Kidney epithelial cell (primary cell): ENCODE measurements at regions not wholly inside any gene's neighbourhood (a gene's known extent, or its start where the extent isn't known, plus 50 kb on each side); places are given as distances from the start of the nearest gene placed in this dataset.

ENCODE experiments used
- DNase-seq: peaks from one replicate; pipeline ENCODE4 v3.0.0-alpha.2; 2010; ENCODE audit warnings: low read depth
- H3K27me3 ChIP-seq: 2 replicates; pipeline ENCODE4 v1.6.0; 2011; ENCODE audit warnings: low read length; ENCODE audit not compliant: control insufficient read depth, insufficient read depth
- H3K36me3 ChIP-seq: 2 replicates; pipeline ENCODE4 v1.5.1; 2011; ENCODE audit warnings: low read length; ENCODE audit not compliant: control insufficient read depth, insufficient read depth
- H3K4me3 ChIP-seq: 2 replicates; pipeline ENCODE4 v1.5.1; 2011; ENCODE audit warnings: low read depth, mild to moderate bottlenecking, control low read depth, low read length
- TF ChIP-seq, protein P1 (sequence below): IDR thresholded peaks from 2 replicates; pipeline ENCODE4 v1.5.1; 2011; ENCODE audit warnings: mild to moderate bottlenecking, moderate library complexity, low read length, control low read depth, inconsistent platforms; ENCODE audit not compliant: insufficient read depth, poor library complexity, severe bottlenecking

- H3K4me3 ChIP-seq = no peak overlapping the region
- H3K27me3 ChIP-seq = no peaks in the 10 kb centered on the region
- H3K36me3 ChIP-seq = no peaks in the 10 kb centered on the region
- TF ChIP-seq, protein P1, sequence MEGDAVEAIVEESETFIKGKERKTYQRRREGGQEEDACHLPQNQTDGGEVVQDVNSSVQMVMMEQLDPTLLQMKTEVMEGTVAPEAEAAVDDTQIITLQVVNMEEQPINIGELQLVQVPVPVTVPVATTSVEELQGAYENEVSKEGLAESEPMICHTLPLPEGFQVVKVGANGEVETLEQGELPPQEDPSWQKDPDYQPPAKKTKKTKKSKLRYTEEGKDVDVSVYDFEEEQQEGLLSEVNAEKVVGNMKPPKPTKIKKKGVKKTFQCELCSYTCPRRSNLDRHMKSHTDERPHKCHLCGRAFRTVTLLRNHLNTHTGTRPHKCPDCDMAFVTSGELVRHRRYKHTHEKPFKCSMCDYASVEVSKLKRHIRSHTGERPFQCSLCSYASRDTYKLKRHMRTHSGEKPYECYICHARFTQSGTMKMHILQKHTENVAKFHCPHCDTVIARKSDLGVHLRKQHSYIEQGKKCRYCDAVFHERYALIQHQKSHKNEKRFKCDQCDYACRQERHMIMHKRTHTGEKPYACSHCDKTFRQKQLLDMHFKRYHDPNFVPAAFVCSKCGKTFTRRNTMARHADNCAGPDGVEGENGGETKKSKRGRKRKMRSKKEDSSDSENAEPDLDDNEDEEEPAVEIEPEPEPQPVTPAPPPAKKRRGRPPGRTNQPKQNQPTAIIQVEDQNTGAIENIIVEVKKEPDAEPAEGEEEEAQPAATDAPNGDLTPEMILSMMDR = no peak
- no peak for DNase-seq
Measured at GRCh38 chr11:130771708-130772107, 144.6 kb downstream of the SNX19 start.

DNA sequence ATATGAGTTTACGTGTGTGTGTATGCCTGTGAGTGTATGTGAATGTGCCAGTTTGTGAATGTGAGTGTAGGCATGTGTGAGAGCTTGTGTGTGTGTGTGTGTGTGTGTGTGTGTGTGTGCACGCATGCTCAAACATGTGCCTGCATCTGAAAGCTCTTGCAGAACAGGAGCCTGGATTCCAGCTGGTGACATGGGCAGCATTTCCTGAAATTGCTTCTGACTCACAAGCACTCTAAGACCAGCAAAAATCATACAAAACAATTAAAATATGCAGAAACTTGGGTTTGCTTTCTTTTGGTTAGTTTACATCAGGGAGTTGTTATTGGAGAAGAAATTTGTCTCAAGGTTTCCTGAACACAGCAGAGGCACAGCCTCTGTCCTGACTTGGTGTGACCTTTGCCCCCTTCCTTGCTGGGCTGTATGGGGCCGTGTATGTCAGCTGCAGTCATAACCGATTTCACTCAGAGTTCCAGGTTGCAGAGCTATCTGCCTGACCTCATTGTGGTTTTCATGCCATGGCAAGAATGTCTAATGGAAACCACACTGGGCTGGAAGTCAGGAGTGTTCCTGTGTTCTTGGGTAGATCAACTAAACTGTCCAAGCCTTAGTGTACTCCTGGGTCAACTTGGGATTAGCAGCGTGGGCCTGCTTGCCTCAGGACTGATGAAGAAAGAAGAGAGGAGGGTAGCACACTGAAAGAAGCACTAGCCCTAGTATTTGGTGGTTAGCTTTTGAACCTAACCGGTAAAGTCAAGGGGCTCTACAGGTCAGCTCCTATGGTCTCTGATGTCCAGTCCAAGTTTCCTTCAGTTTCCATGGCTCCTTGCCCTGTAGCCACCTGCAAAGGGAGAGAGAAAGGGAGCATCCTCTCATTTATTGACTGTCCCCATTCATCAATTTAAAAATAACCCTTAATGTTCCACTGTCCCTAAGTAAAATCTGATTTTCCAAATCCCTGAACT lies 143.7 kb downstream of the SNX19 start:
- DNase-seq = peak; percentile 85
- TF ChIP-seq, protein P1 = no peak
- Histone ChIP-seq H3K27me3 (no peaks in the 10 kb centered on the region), H3K36me3 (no peaks in the 10 kb centered on the region), H3K4me3 (no peak overlapping the region)

- Histone ChIP-seq H3K27me3 (no peaks in the 10 kb centered on the region), H3K4me3 (no peak overlapping the region), H3K36me3 (no peaks in the 10 kb centered on the region)
- no peak for DNase-seq
- TF ChIP-seq, protein P1 = no peak
Measured at GRCh38 chr11:130773244-130773820, 142.9 kb downstream of the SNX19 start.

DNA sequence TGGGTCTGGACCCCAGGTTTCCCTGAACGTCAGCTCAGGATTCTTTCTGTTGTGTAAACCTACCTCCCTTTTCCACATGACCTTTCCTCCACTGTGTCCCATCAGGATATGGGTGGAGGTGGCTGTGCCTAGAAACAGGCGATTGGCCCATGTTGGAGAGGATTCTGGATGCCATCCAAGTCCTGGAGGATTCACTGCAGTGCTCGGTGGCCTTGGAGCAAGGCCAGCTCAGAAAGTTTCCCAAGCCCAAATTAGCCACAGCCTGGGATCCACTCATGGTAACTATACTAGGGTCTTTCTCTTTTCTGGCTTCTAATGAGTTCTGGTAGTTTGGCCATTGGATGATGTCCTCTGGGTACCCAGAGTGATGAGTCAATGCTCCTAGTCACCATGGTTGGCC lies 141.6 kb downstream of the SNX19 start:
- Histone ChIP-seq H3K36me3 (no peaks in the 10 kb centered on the region), H3K27me3 (no peaks in the 10 kb centered on the region), H3K4me3 (no peak overlapping the region)
- TF ChIP-seq, protein P1 = no peak
- no peak for DNase-seq

- no peaks in the 10 kb centered on the region for H3K36me3 ChIP-seq
- no peak for DNase-seq
- H3K4me3 ChIP-seq = no peak overlapping the region
- TF ChIP-seq, protein P1 = no peak
- no peaks in the 10 kb centered on the region for H3K27me3 ChIP-seq
Measured at GRCh38 chr11:130775306-130776060, 140.8 kb downstream of the SNX19 start.
